Nucleus accumbens (tissue), 56 donors: ENCODE measurements at regions not wholly inside any gene's neighbourhood (a gene's known extent, or its start where the extent isn't known, plus 50 kb on each side); places are given as distances from the start of the nearest gene placed in this dataset.
"Not testable (repeated sequence)": the region's sequence is repeated elsewhere in the genome, so short reads cannot be mapped to it uniquely, and the experiment has no call there.

Experiments used
- DNase-seq, 56 donors: peaks; one replicate each; lab custom pipeline; 2025; lab: John Stamatoyannopoulos, UW

DNA sequence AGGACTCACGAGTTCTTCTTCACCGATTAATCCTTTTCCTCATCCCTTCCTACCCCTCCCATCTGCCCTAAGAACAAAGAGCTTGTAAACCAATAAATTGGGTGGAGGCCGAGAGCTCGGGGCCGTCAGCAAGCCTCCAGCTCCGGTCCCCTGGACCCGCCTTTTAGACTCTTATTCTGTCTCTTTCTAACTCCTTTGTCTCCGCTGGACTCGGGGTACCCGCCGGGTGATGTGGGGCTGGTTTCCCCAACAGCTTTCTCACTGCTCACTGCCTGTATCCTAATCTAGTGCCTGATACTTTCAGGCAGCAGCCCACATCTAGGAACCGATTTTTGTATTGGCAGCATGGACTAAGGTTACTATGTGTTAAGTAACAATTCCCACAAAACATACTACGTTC is 169.1 kb downstream of the THBS2 start:
- DNase-seq, result not testable (repeated sequence)

DNA sequence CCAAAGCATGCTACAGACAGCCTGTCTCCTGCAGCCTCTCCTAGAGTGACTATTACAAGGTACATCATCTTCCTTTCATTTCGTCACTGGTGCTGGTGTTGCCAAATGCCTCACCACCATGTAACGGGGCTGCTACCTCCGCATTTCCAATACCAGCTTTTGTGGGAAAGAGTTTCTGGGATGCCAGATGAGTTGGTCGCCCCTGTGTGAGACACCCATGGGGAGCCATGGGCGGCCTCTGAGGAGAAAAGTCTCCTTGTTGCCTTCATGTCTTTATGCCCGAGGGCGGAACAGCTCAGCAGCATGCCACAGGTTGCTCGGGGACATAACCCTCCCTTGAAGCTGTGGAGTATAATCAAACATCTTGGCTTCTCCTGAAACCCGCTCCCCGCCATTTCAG is 169.6 kb downstream of the THBS2 start:
- DNase-seq, result no peak

DNA sequence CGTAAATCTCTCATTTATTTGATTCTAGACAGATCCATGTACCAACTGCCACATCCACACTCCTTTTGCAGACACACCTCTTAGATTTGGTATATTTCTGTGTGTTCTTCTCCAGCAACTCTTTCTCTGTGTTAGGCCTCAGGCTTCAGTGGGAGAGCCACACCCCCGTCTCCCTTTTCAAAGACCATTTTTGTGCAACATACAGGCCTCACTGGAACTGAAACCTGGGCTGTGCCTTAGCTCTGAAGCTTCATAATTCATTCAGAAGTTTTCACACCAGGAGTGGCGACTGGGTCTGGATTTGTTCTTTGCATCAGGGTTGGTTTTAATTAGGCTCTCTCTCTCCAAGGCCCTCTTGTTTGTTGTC is 170.2 kb downstream of the THBS2 start:
- no peak for DNase-seq

DNA sequence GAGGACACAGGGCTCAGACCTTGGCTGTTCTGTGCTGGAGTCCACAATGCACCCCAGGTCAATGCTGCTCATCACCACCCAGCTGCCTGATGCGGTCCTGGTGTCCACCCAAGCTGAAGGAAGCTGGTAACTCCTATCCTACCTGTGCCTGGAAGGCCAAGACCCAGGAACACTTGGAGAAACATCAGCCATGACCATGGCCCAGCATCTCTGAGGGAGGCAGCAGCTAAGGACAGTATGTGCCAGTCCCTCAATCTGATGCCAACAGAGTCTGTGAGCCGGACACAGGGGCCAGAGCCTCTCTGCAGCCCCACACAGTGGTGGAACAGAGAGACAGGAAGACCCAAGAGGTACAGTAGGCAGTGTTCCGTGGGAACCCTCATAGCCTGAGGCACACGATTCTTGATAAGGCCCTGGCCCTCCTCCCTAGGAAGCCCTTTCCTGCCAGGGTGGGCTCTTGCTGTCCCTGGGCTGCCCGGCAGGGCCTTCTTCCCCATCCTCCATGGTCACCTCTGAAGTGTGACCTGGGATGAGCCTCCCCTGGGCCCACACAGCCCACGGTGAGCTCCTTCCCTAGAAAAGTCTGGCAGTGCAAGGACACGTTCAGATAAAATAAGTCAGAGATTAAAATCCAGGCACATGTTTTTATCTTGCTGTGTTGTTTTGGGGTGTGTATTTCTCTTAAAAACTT is 170.7 kb downstream of the THBS2 start:
- DNase-seq, result no peak

DNA sequence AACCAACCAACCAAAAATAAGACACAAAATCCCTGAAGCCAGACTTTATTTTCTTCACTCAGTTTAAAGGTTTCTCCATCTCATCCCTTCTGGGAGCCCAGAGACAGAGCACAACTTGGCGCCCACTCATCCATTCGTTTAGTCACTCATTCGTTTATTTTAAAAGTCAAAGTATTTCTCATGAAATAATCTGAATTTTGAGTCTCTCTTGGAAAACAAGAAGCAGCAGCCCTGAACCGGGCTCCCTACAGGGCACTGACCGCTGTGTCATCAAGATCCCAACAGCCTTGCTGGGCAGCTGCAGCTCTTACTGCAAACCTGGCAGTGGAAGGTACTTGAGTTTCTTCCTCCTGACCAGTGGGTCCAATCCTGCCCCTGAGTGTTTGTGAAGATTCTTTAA is 171.6 kb downstream of the THBS2 start:
- DNase-seq, result no peak

DNA sequence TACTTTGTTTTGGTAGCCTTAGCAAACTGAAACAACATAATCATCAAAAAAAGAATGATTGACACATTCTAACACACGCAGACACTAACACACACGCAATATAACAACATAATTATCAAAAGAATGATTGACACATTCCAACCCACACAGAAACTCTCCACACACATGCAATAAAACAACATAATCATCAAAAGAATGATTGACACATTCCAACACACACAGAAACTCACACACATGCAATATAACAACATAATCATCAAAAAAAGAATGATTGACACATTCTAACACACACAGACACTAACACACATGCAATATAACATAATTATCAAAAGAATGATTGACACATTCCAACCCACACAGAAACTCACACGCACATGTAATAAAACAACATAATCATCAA is 172.4 kb downstream of the THBS2 start:
- no peak for DNase-seq

DNA sequence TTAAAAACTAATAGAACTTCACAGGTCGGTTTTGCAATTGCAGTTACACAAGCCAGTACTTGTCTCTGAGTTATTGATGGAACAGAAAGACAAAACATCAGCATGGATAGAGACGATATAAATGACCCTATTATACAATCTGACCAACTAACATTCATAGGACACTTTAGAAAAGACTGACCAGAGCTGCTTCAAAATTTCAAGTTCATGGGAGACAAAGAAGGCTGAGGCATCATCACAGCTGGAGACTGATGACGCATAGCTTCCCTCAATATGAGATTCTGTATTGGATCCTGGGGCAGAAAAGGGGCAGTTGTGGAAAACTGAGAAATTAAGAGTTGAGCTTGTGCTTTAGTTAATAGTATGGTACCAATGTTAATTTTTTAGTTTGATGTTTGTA is 174.0 kb downstream of the THBS2 start:
- no peak for DNase-seq

DNA sequence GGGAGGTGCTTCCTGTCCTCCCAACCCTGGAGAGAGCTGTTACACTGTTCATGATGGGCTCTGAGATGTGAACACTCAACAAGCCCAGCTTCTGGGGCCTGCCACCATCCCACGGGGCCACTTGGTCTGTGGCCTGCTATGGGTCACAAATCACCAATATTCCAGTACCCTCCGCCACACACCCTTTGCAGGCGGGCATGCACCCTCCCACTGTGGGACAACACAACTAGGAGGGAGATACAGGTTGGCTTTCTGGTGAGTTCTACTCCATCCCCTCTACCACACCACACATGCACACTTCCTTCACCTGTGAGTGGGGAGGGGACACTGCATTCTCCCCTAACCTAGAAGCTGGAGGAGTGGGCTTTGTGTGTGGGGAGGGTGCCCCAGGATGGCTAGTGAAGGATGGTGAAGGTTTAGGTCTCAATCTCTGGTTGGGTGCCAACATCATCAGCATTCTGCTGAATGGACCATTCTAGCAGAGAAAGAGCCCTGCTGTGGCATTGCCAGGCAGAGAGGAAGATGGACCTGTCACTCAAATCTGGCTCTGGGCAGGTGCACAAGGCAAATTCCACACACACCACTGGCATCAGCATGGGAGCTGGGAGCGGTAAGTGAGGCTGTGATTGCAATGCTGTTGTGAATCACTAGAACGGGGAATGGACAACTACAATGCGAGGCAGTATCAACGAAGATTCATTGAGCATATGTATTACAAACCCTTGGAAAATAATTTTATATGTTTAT is 175.1 kb downstream of the THBS2 start:
- DNase-seq, result no peak

DNA sequence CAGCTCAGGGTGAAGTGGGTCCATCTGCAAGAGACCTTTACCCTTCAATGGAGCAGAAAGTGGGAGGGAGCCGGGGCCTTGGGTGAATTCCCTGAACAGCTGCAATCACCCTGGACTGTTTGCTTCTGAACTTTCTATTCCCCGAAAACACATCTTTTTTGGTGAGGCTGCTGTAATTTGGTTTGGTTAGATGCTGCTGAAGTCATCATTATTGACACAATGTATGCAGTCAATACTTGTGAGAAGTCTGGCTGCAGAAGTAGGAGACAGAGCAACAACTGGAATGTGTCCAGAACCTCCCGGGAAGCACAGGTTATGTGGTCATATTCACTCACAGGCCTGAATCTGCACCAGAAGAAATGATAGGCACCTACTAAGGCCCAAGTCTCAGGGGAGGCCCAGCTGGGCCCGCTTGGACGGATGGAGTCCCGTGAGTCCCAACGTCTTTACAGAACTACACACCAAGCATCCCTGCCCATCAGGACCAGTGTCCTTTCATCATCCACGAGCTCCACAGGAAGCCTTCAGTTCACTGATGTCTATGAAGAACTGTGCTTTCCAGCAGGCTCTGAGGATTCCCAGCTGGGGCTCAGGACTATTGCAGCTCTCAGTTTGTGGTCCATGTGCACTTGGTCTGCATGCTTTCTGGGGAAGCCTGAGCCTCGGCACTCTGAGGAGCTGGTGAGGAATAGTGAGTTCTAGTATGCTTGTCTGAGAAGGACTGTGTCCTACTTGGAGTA is 177.6 kb downstream of the THBS2 start:
- DNase-seq, result no peak

DNA sequence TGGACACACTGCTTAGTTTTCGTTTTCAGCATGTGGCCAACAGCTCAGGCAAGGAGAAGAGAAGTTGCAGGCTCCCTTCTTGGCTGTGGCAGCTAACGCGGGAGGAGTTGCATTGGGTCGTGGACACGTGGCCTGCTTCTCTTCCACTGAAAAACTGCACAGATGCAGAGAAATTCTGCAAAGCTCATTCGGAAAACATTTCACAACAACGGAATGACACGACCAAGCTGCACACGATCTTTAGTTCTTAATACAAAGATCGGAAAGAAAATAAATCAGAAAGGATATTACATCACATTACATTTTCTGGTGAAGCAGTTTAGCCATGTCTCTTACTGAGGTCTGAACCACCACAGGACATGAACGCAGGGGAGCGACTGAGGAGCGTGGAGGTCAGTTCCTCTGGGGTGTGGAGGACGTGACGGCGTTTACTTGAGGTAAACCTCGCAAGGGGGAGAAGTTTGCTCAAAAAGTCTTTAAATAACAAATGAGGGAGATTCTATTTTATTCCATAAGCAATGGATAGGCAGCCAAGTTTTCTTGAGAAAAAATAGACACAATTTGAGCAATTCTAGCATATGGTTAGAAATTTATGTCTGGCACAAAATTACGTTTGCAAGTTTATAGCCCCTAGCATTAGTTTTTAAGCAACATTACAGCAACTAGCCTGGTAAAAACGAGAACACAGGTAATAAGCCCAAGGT is 178.3 kb downstream of the THBS2 start:
- DNase-seq, result no peak

DNA sequence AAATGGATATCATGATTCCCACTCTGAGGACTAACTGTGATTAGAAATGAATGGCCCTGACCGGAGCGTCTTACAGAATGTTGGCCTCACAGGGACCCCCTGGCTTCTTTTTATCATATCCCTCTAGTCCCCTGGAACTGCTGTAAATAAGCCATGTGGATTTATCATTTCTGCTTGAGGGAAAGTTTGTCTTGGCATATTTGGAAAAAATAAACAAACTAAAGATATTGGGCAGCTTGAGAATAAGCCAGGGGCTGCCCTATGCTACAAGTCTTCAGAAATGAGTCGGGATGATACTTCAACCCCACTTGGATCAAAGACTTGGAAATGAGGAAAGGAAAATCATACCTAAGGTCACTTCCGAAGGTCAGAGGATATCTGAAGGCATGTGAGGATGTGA is 179.1 kb downstream of the THBS2 start:
- DNase-seq, result no peak

DNA sequence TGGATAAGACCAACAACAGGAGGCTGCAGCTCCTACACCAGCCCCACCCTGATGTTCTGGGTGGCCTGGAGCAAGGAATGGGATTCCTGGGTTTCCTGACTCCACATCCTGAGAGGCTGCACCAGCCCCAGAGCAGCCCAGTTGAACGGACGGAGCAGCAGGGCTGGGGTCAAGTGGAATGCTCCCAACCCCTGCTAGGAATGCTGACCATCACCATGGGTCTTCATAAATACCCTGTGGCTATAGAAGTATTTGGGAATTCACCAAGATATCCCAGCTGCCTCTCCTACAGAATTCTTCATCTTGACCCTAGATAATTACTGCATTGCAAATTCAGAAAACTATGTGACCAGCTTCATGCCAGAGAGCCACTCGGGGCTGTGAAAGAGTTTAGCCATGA is 180.3 kb downstream of the THBS2 start:
- no peak for DNase-seq

DNA sequence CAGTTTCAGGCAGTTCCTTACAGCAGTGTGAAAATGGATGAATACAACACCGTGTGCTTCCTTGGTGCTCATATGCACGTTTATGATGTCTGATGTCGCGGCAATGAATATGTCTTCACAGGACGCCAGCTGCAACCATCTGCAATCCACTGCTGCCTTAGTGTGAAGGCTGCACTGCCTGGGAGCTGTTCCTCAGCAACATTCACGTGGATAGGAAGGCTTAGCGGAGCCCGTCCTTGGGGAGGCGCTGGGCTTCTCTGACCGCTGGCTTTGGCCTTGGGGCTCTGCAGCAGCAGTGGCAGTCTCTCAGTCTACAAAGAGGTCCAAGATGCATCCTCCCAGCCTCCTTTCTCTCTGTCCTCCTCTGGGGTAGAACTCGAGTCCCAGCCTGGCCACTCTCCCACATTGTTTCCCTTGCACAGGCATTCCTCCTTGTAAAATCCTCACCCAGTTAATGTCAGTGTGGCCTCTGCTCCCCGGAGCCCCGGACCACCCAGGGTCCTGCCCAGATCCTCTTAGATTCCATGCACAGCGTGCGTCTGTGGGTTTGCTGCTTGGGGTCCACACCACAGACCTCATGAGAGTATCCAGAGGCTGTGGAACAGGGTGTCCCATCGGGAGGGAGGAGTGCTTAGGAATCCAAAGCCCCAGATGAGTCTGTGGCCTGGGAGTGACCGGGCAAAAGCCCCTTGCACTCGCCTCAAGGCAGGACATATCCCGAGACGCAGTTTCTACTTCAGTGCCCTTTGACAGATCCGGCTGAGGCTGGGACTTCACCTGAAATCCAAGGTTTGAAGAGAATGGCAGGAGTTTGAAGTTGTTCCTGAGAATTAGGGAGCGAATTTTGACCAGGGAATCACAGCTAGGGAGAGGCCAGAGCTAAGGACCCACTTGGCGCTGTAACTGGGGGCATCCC is 181.3 kb downstream of the THBS2 start:
- no peak for DNase-seq

DNA sequence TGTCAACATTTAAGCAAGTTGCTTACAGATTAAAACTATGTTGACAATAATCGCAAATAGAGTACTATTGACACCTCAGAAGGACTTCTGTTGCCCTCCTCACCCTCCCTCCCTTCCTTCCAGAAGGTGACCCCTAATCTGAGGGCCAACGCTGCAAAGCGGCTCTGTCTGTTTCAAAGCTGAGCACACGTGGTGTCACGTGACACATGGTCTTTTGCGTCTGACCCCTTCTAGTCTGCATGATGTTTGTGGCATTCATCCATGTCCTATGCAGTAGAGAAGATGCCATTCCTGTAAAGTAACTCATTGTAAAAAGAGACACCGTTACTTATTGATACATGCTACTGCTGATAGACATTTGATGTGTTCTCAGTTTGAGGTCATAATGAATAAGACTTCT is 182.3 kb downstream of the THBS2 start:
- DNase-seq, result no peak

DNA sequence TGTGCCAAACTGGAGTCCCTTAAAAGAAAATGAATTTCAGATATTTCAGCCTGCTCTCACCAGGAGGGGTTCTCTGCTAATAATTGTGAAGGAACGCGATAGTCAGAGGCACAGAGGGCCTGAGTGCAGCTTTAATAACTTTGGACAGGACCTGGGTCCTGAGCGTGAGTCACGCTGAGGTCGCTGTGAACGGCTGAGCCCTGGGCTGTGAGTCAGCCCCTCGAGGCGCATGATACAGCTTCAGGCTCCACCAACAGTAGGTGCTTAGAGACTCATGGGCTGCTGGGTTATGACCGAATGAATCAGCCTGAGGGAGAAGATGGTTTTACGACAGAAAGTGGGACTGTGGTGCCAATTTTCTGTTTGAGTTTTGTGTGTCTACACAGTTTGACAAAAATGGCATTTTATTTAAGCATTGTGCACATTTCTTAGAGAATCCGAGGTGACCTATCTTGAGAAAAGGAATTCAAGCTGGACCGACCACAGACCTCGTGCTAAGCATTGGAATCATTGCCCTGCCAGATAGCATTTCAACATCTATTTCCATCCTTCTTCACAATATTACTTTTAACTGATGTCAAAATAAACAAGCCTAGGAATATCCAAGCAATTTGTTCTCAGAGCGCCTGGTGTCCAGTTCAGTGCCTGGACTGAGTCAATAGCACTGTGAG is 183.0 kb downstream of the THBS2 start:
- no peak for DNase-seq

DNA sequence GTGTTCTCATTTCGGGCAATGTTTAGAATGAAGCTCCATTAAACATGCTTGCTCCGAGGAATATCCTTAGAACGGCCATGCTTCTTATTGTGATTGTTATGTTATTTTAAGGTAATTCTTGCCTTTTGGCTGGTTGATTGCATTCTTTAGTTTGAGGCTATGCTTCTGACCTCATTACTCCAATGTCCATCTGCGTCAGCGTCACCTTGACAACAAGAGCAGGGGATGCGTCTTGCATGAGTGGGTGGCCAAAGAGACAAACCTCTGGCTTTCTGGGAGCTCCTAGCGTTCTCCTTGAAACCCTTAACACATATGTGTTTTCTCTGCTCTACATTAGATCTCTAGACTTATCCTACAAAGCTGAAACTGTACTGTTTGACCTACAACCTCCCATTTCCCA is 184.3 kb downstream of the THBS2 start:
- no peak for DNase-seq

DNA sequence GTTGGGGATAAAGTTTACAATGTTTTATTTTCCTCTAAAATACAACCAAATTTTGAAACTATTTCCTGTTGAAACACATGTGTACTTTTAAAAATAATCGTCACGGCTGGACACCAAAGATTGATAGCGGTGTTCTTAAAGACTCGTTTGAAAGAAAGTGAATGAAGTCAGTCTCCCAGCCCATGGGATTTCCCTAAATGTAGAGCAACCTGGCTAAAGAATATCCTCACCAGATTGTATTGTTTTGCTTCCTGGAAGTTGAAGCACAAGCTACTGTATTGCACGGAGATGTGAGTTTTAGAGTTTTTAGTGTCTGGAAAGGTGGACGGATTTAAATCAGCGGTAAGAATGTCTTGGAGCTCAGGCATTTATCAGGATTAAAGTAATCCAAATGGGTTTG is 189.5 kb downstream of the THBS2 start:
- no peak for DNase-seq

DNA sequence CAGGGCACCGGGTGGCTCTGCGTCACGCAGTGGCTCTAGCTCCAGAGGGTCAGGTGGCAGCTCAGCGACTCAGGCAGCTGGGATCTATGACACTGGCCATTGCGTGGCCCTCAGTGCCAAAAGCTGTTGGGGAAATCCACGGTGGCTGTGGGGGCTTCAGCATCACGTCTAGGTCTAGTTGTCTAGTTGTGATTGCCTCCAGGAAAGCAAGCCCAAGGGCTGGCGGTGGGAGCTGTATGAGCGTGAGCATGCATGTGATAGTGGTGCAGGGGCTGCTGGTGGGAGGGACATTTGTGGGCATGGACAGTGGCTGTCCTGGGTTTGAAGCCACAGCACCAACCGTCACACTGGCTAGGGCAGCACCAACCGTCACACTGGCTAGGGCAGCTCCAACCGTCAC is 191.4 kb downstream of the THBS2 start:
- no peak for DNase-seq

DNA sequence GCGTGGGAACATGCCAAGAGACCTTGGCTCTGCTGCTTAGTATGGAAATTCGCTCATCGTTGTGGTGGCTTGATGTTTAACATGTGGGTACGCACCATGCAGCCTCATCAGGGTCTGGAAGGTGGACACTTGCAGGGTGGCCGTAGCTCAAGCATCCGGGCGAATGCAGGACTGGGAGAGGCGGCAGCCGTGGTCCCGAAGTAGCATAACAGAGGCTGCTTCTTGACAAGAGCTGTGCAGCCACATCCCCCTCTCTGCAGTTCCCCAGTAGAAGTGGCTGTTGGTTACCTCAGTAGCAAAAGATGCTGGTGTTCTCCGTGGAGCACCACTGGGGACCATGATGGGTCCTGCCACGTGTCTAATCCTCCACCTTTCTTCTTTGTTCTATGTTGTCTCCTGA is 195.0 kb downstream of the THBS2 start:
- no peak for DNase-seq

DNA sequence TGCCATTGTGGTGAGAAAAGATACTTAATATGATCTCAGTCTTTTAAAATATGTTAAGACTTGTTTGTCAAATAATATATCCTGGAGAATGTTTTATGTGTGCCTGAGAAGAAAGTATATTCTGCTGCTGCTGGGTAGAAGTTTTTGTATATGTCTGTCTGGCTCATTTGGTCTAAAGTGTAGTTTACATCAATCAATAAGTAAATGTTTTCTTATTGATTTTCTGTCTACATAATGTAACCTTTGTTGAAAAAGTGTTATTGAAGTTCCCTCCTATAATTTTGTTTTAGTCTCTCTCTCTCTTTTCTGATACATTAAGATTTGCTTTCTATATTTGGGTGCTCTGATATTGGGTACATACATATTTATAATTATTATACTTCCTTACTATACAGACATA is 201.2 kb downstream of the THBS2 start:
- DNase-seq, result no peak
